Neural cell (in vitro differentiated cells): ENCODE measurements at regions not wholly inside any gene's neighbourhood (a gene's known extent, or its start where the extent isn't known, plus 50 kb on each side); places are given as distances from the start of the nearest gene placed in this dataset.

Experiments used
- MXI1 ChIP-seq: fragments of 450-650 bp; conservative IDR thresholded peaks from 2 replicates; pipeline ENCODE4 v1.6.1; 2014; ENCODE audit warnings: antibody characterized with exemption, mild to moderate bottlenecking; ENCODE audit not compliant: poor library complexity, severe bottlenecking
- POLR2AphosphoS5 ChIP-seq: IDR thresholded peaks from 2 replicates; pipeline ENCODE4 v1.6.1; 2012
- RAD21 ChIP-seq: fragments of 450-650 bp; conservative IDR thresholded peaks from 2 replicates; pipeline ENCODE4 v1.6.1; 2014; ENCODE audit warnings: antibody characterized with exemption, mild to moderate bottlenecking, moderate library complexity
- TAF1 ChIP-seq: IDR thresholded peaks from 2 replicates; pipeline ENCODE4 v1.6.1; 2012; ENCODE audit warnings: low read depth
- TF ChIP-seq, protein P1 (sequence below): fragments of 450-650 bp; IDR thresholded peaks from 2 replicates; pipeline ENCODE4 v1.5.1; 2014; ENCODE audit warnings: antibody characterized with exemption, mild to moderate bottlenecking, moderate library complexity; ENCODE audit not compliant: poor library complexity, severe bottlenecking

DNA sequence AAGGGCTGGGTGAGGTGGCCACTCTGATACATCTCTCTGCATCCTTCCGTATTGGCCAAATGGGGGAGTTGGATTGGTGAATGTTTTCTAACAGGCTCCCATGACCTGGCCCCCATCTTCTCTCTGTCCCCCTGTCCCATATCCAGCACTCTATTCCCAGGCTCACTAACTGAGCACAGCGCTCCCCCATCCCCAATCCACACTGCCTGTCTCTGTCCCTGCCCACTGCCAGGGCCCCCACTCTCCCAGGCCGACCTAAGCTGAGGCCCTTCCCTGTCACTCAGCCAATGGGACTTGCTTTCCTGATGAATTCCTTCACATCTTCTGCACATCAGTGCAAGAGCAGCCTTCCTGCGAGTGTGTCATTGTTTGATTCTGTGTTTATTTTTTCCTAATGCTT, 216.8 kb upstream of the MYT1L start:
- TF ChIP-seq TAF1, result no peak
- TF ChIP-seq, protein P1, sequence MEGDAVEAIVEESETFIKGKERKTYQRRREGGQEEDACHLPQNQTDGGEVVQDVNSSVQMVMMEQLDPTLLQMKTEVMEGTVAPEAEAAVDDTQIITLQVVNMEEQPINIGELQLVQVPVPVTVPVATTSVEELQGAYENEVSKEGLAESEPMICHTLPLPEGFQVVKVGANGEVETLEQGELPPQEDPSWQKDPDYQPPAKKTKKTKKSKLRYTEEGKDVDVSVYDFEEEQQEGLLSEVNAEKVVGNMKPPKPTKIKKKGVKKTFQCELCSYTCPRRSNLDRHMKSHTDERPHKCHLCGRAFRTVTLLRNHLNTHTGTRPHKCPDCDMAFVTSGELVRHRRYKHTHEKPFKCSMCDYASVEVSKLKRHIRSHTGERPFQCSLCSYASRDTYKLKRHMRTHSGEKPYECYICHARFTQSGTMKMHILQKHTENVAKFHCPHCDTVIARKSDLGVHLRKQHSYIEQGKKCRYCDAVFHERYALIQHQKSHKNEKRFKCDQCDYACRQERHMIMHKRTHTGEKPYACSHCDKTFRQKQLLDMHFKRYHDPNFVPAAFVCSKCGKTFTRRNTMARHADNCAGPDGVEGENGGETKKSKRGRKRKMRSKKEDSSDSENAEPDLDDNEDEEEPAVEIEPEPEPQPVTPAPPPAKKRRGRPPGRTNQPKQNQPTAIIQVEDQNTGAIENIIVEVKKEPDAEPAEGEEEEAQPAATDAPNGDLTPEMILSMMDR, result no peak
- TF ChIP-seq MXI1, result no peak
- no peak for TF ChIP-seq POLR2AphosphoS5
- TF ChIP-seq RAD21, result no peak
